ENCODE measurements at regions not wholly inside any gene's neighbourhood (a gene's known extent, or its start where the extent isn't known, plus 50 kb on each side); places are given as distances from the start of the nearest gene placed in this dataset.
"Not testable (repeated sequence)": the region's sequence is repeated elsewhere in the genome, so short reads cannot be mapped to it uniquely, and the experiment has no call there.

DNA sequence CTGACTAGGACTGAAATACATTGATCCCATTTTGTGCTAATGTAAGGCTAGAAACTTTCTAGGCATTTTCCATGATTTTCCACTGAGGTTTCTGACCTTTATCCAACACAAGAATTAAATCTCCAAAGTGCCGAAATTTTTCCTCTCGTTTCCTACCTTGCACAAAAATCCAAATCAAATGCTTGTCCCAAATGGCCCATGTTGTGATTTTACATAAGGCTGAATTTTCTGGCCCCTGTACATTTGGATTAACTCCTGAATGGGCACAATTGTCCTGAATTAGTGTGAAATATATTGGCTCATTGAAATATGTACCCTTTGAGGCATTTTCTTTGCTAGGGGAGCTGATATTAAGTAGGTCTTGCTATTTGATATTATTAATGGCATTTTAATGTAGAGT, 105.6 kb upstream of the CBLB start:
- Histone ChIP-seq H3K4me3 (no peak overlapping the region), H3K27ac (no peak overlapping the region), H3K4me1 (no peaks in the 10 kb centered on the region), H3K9me3 (no peaks in the 10 kb centered on the region), H3K27me3 (ENCODE audit: low read depth) (no peaks in the 10 kb centered on the region), H3K36me3 (no peaks in the 10 kb centered on the region)
- ATAC-seq (no peak), DNase-seq (no peak)
- TF ChIP-seq CTCF (IDR thresholded peaks at IDR 0.05), result no peak
- intact Hi-C loops (cut with DNase I), result no loop called here

DNA sequence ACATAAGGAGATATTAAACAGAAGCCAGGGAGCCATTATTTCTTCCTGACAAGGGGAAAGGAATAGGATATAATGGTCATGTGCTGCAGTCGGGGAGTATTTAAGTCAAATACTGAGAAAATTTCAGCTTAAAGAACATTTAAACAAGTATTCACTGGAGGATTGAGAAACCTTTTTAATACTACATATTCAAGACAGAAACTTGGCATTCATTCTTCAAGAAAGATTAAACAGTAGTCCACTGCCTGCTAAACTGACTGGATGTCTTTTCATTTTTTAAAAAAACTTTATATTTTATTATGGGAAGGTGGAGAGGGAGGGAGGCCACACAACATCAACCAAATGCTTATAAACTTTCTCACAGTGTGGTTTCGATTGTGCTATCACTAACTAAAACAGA, 107.4 kb upstream of the CBLB start:
- TF ChIP-seq CTCF (IDR thresholded peaks at IDR 0.05), result no peak

GRCh38 chr3:105979961-105980360, 111.1 kb upstream of the CBLB start:
- H3K27me3 ChIP-seq (ENCODE audit: low read depth), result no peaks in the 10 kb centered on the region
- H3K4me1 ChIP-seq, result no peaks in the 10 kb centered on the region
- DNase-seq (no peak), ATAC-seq (no peak)
- no peaks in the 10 kb centered on the region for H3K36me3 ChIP-seq
- no peaks in the 10 kb centered on the region for H3K9me3 ChIP-seq
- H3K4me3 ChIP-seq, result no peak overlapping the region
- intact Hi-C loops (cut with DNase I), result no loop called here
- TF ChIP-seq CTCF (IDR thresholded peaks at IDR 0.05), result no peak
- no peak overlapping the region for H3K27ac ChIP-seq

More for the DNA sequence above, 107.4 kb upstream of the CBLB start:
- no peaks in the 10 kb centered on the region for H3K27me3 ChIP-seq (ENCODE audit: low read depth)
- intact Hi-C loops (cut with DNase I), result no loop called here
- no peaks in the 10 kb centered on the region for H3K9me3 ChIP-seq
- H3K36me3 ChIP-seq, result no peaks in the 10 kb centered on the region
- no peak overlapping the region for H3K27ac ChIP-seq
- DNase-seq (no peak), ATAC-seq (no peak)
- H3K4me3 ChIP-seq, result no peak overlapping the region
- no peaks in the 10 kb centered on the region for H3K4me1 ChIP-seq

DNA sequence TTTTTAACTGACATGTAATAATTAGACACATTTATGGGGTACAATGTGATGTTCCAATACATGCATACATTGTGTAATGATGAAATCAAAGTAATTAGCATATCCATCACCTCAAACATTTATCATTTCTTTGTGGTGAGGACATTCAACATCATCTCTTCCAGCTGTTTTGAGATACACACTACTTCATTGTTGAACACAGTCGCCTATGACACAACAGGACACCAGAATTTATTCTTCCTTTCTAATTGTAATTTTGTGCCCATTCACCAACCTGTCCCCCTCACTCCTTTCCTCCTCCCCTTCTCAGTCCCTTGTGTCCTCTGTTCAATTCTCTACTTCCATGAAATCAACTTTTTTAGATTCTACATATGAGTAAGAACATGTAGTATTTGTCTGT, 113.4 kb upstream of the CBLB start:
- TF ChIP-seq CTCF (IDR thresholded peaks at IDR 0.05), result no peak
- Histone ChIP-seq H3K27me3 (ENCODE audit: low read depth) (no peaks in the 10 kb centered on the region), H3K36me3 (no peaks in the 10 kb centered on the region), H3K27ac (no peak overlapping the region), H3K4me1 (no peaks in the 10 kb centered on the region), H3K9me3 (no peaks in the 10 kb centered on the region), H3K4me3 (no peak overlapping the region)
- no peak for DNase-seq
- no peak for ATAC-seq
- intact Hi-C loops (cut with DNase I), result no loop called here

- intact Hi-C loops (cut with DNase I), result no loop called here
- DNase-seq (no peak), ATAC-seq (no peak)
- Histone ChIP-seq H3K4me1 (no peaks in the 10 kb centered on the region), H3K27me3 (ENCODE audit: low read depth) (no peaks in the 10 kb centered on the region), H3K4me3 (no peak overlapping the region), H3K27ac (no peak overlapping the region), H3K9me3 (no peaks in the 10 kb centered on the region), H3K36me3 (no peaks in the 10 kb centered on the region)
- TF ChIP-seq CTCF (IDR thresholded peaks at IDR 0.05), result no peak
These were observed 116.0 kb upstream of the CBLB start for GRCh38 chr3:105984837-105985236.

DNA sequence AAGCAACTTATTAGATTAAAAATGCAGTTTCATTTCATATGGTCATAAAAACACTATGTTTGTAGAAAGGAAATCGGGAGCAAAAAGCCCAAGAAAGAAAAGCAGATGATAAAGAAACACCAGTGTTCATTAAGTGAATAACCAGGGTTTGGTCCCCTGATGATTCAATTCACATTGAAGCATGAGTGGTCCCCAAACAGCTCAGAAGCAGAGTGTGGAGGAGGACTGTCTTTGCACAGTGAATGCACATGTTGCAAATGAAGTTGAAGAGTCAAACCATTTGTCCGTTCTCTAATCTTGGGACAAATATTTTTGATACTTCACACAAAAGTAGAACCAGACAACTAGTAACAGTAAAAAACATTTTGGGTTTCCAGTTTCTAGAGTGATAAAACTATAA, 117.5 kb upstream of the CBLB start:
- DNase-seq; H3K9me3 ChIP-seq; H3K36me3 ChIP-seq; H3K27me3 ChIP-seq (ENCODE audit: low read depth); H3K4me1 ChIP-seq; intact Hi-C loops (cut with DNase I); H3K4me3 ChIP-seq; ATAC-seq; H3K27ac ChIP-seq: not testable (repeated sequence)

Data from lower lobe of right lung (tissue), 2 donors.